HepG2 (cell line): ENCODE measurements at regions not wholly inside any gene's neighbourhood (a gene's known extent, or its start where the extent isn't known, plus 50 kb on each side); places are given as distances from the start of the nearest gene placed in this dataset.

Source experiments
- ATAC-seq: fragments of 200-7000 bp; cut with Tn5 transposase; 3 replicates; pipeline ENCODE4 v1.9.1; 2020; ENCODE audit warnings: mild to moderate bottlenecking, moderate library complexity
- BruUV-seq: library from RNA; stranded (reverse); fragments of 400-500 nt; replicated peaks from 2 replicates; lab custom pipeline; 2021; lab: Mats Ljungman, UMichigan
- CTCF ChIA-PET: fragments of 300-600 bp; formaldehyde crosslinking; extraction: SDS; loops from one replicate; lab custom pipeline; 2021; ENCODE audit warnings: low total read pairs, inconsistent platforms, low intra/inter-chr PET ratio; lab: Yijun Ruan, JAX
- POLR2A ChIA-PET: fragments of 350-600 bp; sonication (Branson Sonifier 250); formaldehyde crosslinking; loops from one replicate; lab custom pipeline; 2020; ENCODE audit warnings: antibody characterized with exemption, inconsistent platforms; lab: Yijun Ruan, JAX
- DNase-seq: peaks from one replicate; pipeline ENCODE4 v3.0.0-alpha.2; 2015; ENCODE audit warnings: low spot score
- FAIRE-seq: peaks from 3 replicates; lab custom pipeline; 2011; peaks lifted over from hg19 to GRCh38; lab: Jason Lieb, UNC
- H2AFZ ChIP-seq: one replicate; pipeline ENCODE4 v1.6.1; 2011; ENCODE audit warnings: low read length, inconsistent platforms
- H3K27ac ChIP-seq: fragments of 300-600 bp; 3 replicates; pipeline ENCODE4 v1.8.0; 2011; ENCODE audit warnings: mixed run types, mild to moderate bottlenecking, mixed read lengths, low read length, inconsistent platforms; ENCODE audit not compliant: insufficient read depth; ENCODE audit errors: extremely low read length
- H3K27me3 ChIP-seq, 2 experiments: fragments of 200-600 bp in 1 of 2; 2 replicates in 1 of 2; 3 replicates in 1 of 2; pipeline versions ENCODE4 v1.6.0 to v1.8.0; 2011; ENCODE audit warnings: low read length in 2 of 2, mild to moderate bottlenecking in 2 of 2, moderate library complexity in 2 of 2, inconsistent platforms in 1 of 2; ENCODE audit not compliant: insufficient read depth in 2 of 2, control insufficient read depth in 1 of 2
- H3K36me3 ChIP-seq, 2 experiments: fragments of 200-600 bp in 1 of 2; replicated peaks in 1 of 2; 2 replicates in 1 of 2; 3 replicates in 1 of 2; pipeline versions ENCODE4 v1.5.1 to v1.8.0; 2011; ENCODE audit warnings: low read length in 2 of 2, inconsistent platforms in 1 of 2; ENCODE audit not compliant: insufficient read depth in 2 of 2, control insufficient read depth in 1 of 2
- H3K4me1 ChIP-seq: 2 replicates; pipeline ENCODE4 v1.5.1; 2012; ENCODE audit warnings: low read length, inconsistent platforms; ENCODE audit not compliant: insufficient read depth
- H3K4me2 ChIP-seq: 2 replicates; pipeline ENCODE4 v1.6.0; 2011; ENCODE audit warnings: low read depth, low read length, inconsistent platforms
- H3K4me3 ChIP-seq, 3 experiments: fragments of 200-600 bp in 1 of 3; sonication (generic), shearing (Covaris generic) in 1 of 3; replicated peaks in 1 of 3; 2 replicates each; pipeline ENCODE4 v1.5.1; 2011 to 2016; ENCODE audit warnings: low read length in 3 of 3, inconsistent platforms in 2 of 3, low read depth in 2 of 3, mild to moderate bottlenecking in 2 of 3, control low read depth in 1 of 3, mixed read lengths in 1 of 3; ENCODE audit not compliant: insufficient read depth in 1 of 3
- H3K79me2 ChIP-seq: one replicate; pipeline ENCODE4 v1.6.1; 2011; ENCODE audit warnings: low read length, inconsistent platforms; ENCODE audit not compliant: insufficient read depth
- H3K9ac ChIP-seq: 2 replicates; pipeline ENCODE4 v1.6.0; 2011; ENCODE audit warnings: mild to moderate bottlenecking, low read depth, low read length, inconsistent platforms; ENCODE audit not compliant: insufficient read depth
- H3K9me3 ChIP-seq: 2 replicates; pipeline ENCODE4 v1.5.1; 2012; ENCODE audit warnings: mild to moderate bottlenecking, low read length
- H4K20me1 ChIP-seq: 2 replicates; pipeline ENCODE4 v1.6.0; 2011; ENCODE audit warnings: inconsistent platforms, mild to moderate bottlenecking, low read length, moderate library complexity; ENCODE audit not compliant: insufficient read depth
- CTCF ChIP-seq: sonication (generic); formaldehyde crosslinking; IDR thresholded peaks from 2 replicates; pipeline ENCODE4 v1.5.0; 2020; ENCODE audit warnings: mild to moderate bottlenecking, missing genetic modification reagents, moderate library complexity
- KDM5A ChIP-seq: fragments of 200-600 bp; sonication (generic); IDR thresholded peaks from 2 replicates; pipeline ENCODE4 v1.7.0; 2018; ENCODE audit warnings: antibody characterized with exemption, mild to moderate bottlenecking, low read length, borderline replicate concordance
- NFAT5 ChIP-seq: sonication (generic); formaldehyde crosslinking; IDR thresholded peaks from 2 replicates; pipeline ENCODE4 v1.4.0; 2020; ENCODE audit warnings: missing genetic modification reagents
- NFE2 ChIP-seq: sonication (generic); formaldehyde crosslinking; IDR thresholded peaks from 2 replicates; pipeline ENCODE4 v1.4.0; 2020; ENCODE audit warnings: missing genetic modification reagents
- SRSF1 ChIP-seq: fragments of 200-400 bp; formaldehyde crosslinking; optimal IDR thresholded peaks from 2 replicates; pipeline ENCODE3; 2017; ENCODE audit warnings: mild to moderate bottlenecking, low read depth, low read length, moderate library complexity
- STAG1 ChIP-seq: sonication (generic); formaldehyde crosslinking; IDR thresholded peaks from 2 replicates; pipeline ENCODE4 v1.4.0; 2020; ENCODE audit warnings: missing genetic modification reagents
- SYNCRIP ChIP-seq: fragments of 200-400 bp; formaldehyde crosslinking; IDR thresholded peaks from 2 replicates; pipeline ENCODE4 v1.6.1; 2018; ENCODE audit warnings: mild to moderate bottlenecking, low read depth, low read length; ENCODE audit not compliant: insufficient read depth
- ZC3H13 ChIP-seq: sonication (generic); formaldehyde crosslinking; IDR thresholded peaks from 2 replicates; pipeline ENCODE4 v1.8.1; 2023; ENCODE audit warnings: mild to moderate bottlenecking, missing genetic modification reagents, moderate library complexity
- ZKSCAN5 ChIP-seq: sonication (generic); formaldehyde crosslinking; IDR thresholded peaks from 2 replicates; pipeline ENCODE4 v1.5.1; 2020; ENCODE audit warnings: mild to moderate bottlenecking, missing genetic modification reagents
- ZNF34 ChIP-seq: sonication (generic); formaldehyde crosslinking; IDR thresholded peaks from 2 replicates; pipeline ENCODE4 v1.4.0; 2020; ENCODE audit warnings: mild to moderate bottlenecking, missing genetic modification reagents, borderline replicate concordance
- ZNF501 ChIP-seq: sonication (generic); formaldehyde crosslinking; IDR thresholded peaks from 2 replicates; pipeline ENCODE4 v1.5.1; 2020; ENCODE audit warnings: mild to moderate bottlenecking, moderate library complexity, missing genetic modification reagents
- ZNF891 ChIP-seq: sonication (generic); formaldehyde crosslinking; IDR thresholded peaks from 2 replicates; pipeline ENCODE4 v1.5.0; 2020; ENCODE audit warnings: mild to moderate bottlenecking, missing genetic modification reagents
- WGBS: methylation state at CpG from one replicate; pipeline ENCODE4 v1.1.6; 2017; ENCODE audit warnings: low lambda C conversion rate; 5-methylcytosine and 5-hydroxymethylcytosine counted together
- in situ Hi-C: cut with HindIII; loops from 2 replicates; pipeline ENCODE4 v1.10.0; 2017; ENCODE audit warnings: low pct_unique_long_range_greater_than_20kb; ENCODE audit not compliant: extremely low pct_ligation_motif_present
- intact Hi-C: fragments of 100-400 bp; cut with micrococcal nuclease; formaldehyde crosslinking; loops from one replicate; pipeline ENCODE4 v1.10.0; 2022; ENCODE audit not compliant: unreplicated experiment

- TF ChIP-seq NFAT5 (CRISPR knock-in tag) (no peak), ZKSCAN5 (CRISPR knock-in tag) (no peak), ZNF34 (CRISPR knock-in tag) (no peak), NFE2 (CRISPR knock-in tag) (no peak), SRSF1 (no peak), ZNF501 (no peak), ZNF891 (CRISPR knock-in tag) (no peak), ZC3H13 (CRISPR knock-in tag) (no peak), SYNCRIP (no peak)
Measured at GRCh38 chr4:188372058-188372457, 232.8 kb downstream of the TRIML1 start (continued).

GRCh38 chr4:188372829-188373228 lies 233.6 kb downstream of the TRIML1 start:
- H3K9ac ChIP-seq = no peak overlapping the region
- H3K4me3 ChIP-seq = no peak overlapping the region
- peaks cover 10% of the 10 kb centered on the region for H3K9me3 ChIP-seq
- 0% methylated on average over 3 of the region's 3 CpGs for WGBS
- H3K4me2 ChIP-seq = no peak overlapping the region
- BruUV-seq = no TSS peak
- in situ Hi-C loops (no loop called here), intact Hi-C loops (loop anchor here (5.0 kb wide), 1 partner anchor 766 kb away; no protein-coding TSS in a partner anchor)
- no peaks in the 10 kb centered on the region for H4K20me1 ChIP-seq
- no peak overlapping the region for H2AFZ ChIP-seq
- TF ChIP-seq CTCF (CRISPR knock-in tag) (peak; percentile 33), KDM5A (no peak), STAG1 (CRISPR knock-in tag) (peak; percentile 46; the same call in 1 of the 2 replicates)
- ChIA-PET POLR2A (no interaction called here), CTCF (interaction anchor here (1.2 kb wide), 1 partner anchor 444 kb away, joined by 4 read pairs; no protein-coding TSS in a partner anchor)
- DNase-seq = peak; percentile 25
- peaks cover 0 to 3% of the 10 kb centered on the region in 2 experiments; a peak in 1 of 5 replicates for H3K27me3 ChIP-seq
- no peak overlapping the region for H3K27ac ChIP-seq
- H3K36me3 ChIP-seq = no peaks in the 10 kb centered on the region
- no peaks in the 10 kb centered on the region for H3K4me1 ChIP-seq
- peak; percentile 28 for FAIRE-seq
- H3K79me2 ChIP-seq = no peaks in the 10 kb centered on the region
- ATAC-seq = peak; percentile 87
